GM12874 (cell line): ENCODE measurements at regions not wholly inside any gene's neighbourhood (a gene's known extent, or its start where the extent isn't known, plus 50 kb on each side); places are given as distances from the start of the nearest gene placed in this dataset.

Source experiments
- CTCF ChIP-seq: IDR thresholded peaks from 2 replicates; pipeline ENCODE4 v1.5.1; 2011; ENCODE audit warnings: low read depth, mild to moderate bottlenecking, control low read depth, low read length, moderate library complexity; ENCODE audit not compliant: insufficient read depth

GRCh38 chr3:73772076-73772886 is 147.5 kb upstream of the PDZRN3 start:
- no peak for TF ChIP-seq CTCF

GRCh38 chr3:73768524-73769308 is 144.0 kb upstream of the PDZRN3 start:
- no peak for TF ChIP-seq CTCF

GRCh38 chr3:73766599-73767381 is 142.0 kb upstream of the PDZRN3 start:
- TF ChIP-seq CTCF, result no peak

- no peak for TF ChIP-seq CTCF
Measured at GRCh38 chr3:73765878-73766545, 141.3 kb upstream of the PDZRN3 start.

GRCh38 chr3:73762855-73763254 is 138.1 kb upstream of the PDZRN3 start:
- TF ChIP-seq CTCF, result no peak

GRCh38 chr3:73759297-73759711 is 134.6 kb upstream of the PDZRN3 start:
- no peak for TF ChIP-seq CTCF
